Neural progenitor cell (in vitro differentiated cells): ENCODE measurements at regions not wholly inside any gene's neighbourhood (a gene's known extent, or its start where the extent isn't known, plus 50 kb on each side); places are given as distances from the start of the nearest gene placed in this dataset.

Experiments
- DNase-seq: peaks from one replicate; pipeline ENCODE4 v3.0.0-alpha.2; 2016; ENCODE audit warnings: low spot score
- H2AFZ ChIP-seq: fragments of 200-600 bp; sonication (generic); replicated peaks from 2 replicates; pipeline ENCODE4 v1.6.1; 2016; ENCODE audit warnings: antibody characterized with exemption
- H3F3A ChIP-seq: fragments of 200-600 bp; sonication (generic); 2 replicates; pipeline ENCODE4 v1.6.1; 2016; ENCODE audit warnings: antibody characterized with exemption, low read depth
- H3K27ac ChIP-seq: fragments of 200-600 bp; sonication (generic); 2 replicates; pipeline ENCODE4 v1.5.1; 2016; ENCODE audit warnings: mild to moderate bottlenecking
- H3K27me3 ChIP-seq: fragments of 200-600 bp; sonication (generic); 2 replicates; pipeline ENCODE4 v1.6.1; 2016; ENCODE audit warnings: mild to moderate bottlenecking, moderate library complexity
- H3K36me3 ChIP-seq: fragments of 200-600 bp; sonication (generic); 2 replicates; pipeline ENCODE4 v1.5.1; 2016
- H3K4me1 ChIP-seq: fragments of 200-600 bp; sonication (generic); 2 replicates; pipeline ENCODE4 v1.6.1; 2016; ENCODE audit warnings: mixed run types
- H3K4me2 ChIP-seq: fragments of 200-600 bp; sonication (generic); 2 replicates; pipeline ENCODE4 v1.6.1; 2016
- H3K4me3 ChIP-seq: fragments of 200-600 bp; sonication (generic); 2 replicates; pipeline ENCODE4 v1.5.1; 2016
- H3K79me2 ChIP-seq: fragments of 200-600 bp; sonication (generic); 2 replicates; pipeline ENCODE4 v1.6.1; 2016; ENCODE audit warnings: low read depth
- H3K9ac ChIP-seq: fragments of 200-600 bp; sonication (generic); 2 replicates; pipeline ENCODE4 v1.6.1; 2016
- H3K9me3 ChIP-seq: fragments of 200-600 bp; sonication (generic); 2 replicates; pipeline ENCODE4 v1.5.1; 2016; ENCODE audit warnings: low read depth
- H4K20me1 ChIP-seq: fragments of 200-600 bp; sonication (generic); 2 replicates; pipeline ENCODE4 v1.6.1; 2016; ENCODE audit warnings: low read depth
- H3K27ac Mint-ChIP-seq: 3 replicates; pipeline ENCODE4 v1.8.0; 2021; ENCODE audit warnings: mixed read lengths
- H3K27me3 Mint-ChIP-seq: 2 replicates; pipeline ENCODE4 v1.8.0; 2022; ENCODE audit warnings: low read depth, mild to moderate bottlenecking, inconsistent platforms, moderate library complexity, mixed read lengths; ENCODE audit not compliant: insufficient read depth
- H3K36me3 Mint-ChIP-seq: 3 replicates; pipeline ENCODE4 v1.8.0; 2021; ENCODE audit warnings: mixed read lengths
- H3K4me1 Mint-ChIP-seq: 3 replicates; pipeline ENCODE4 v1.8.0; 2021; ENCODE audit warnings: mixed read lengths
- H3K4me3 Mint-ChIP-seq: 3 replicates; pipeline ENCODE4 v1.8.0; 2021; ENCODE audit warnings: mild to moderate bottlenecking, moderate library complexity, mixed read lengths
- H3K9me3 Mint-ChIP-seq: 3 replicates; pipeline ENCODE4 v1.8.0; 2020; ENCODE audit warnings: mixed read lengths
- EZH2 ChIP-seq: fragments of 200-600 bp; sonication (generic); IDR thresholded peaks from 2 replicates; pipeline ENCODE4 v1.6.1; 2017; ENCODE audit warnings: antibody characterized with exemption, mild to moderate bottlenecking, moderate library complexity
- EZH2phosphoT487 ChIP-seq: fragments of 200-600 bp; sonication (generic); IDR thresholded peaks from 2 replicates; pipeline ENCODE4 v1.6.1; 2017; ENCODE audit warnings: antibody characterized with exemption
- TF ChIP-seq, protein P1 (sequence below): fragments of 200-600 bp; sonication (generic); IDR thresholded peaks from 2 replicates; pipeline ENCODE4 v1.5.1; 2017; ENCODE audit warnings: antibody characterized with exemption, mild to moderate bottlenecking

- H3K9ac ChIP-seq, result no peak overlapping the region
- no peaks in the 10 kb centered on the region for H3F3A ChIP-seq
- H3K27ac ChIP-seq, result no peak overlapping the region
- DNase-seq, result no peak
- Mint-ChIP-seq H3K9me3 (no peaks in the 10 kb centered on the region), H3K36me3 (no peaks in the 10 kb centered on the region), H3K27ac (no peak overlapping the region), H3K27me3 (peaks cover 10% of the 10 kb centered on the region), H3K4me1 (peaks cover 6% of the 10 kb centered on the region), H3K4me3 (no peak overlapping the region)
- H3K79me2 ChIP-seq, result no peaks in the 10 kb centered on the region
- no peak overlapping the region for H2AFZ ChIP-seq
- H3K4me2 ChIP-seq, result no peak overlapping the region
- H3K36me3 ChIP-seq, result no peaks in the 10 kb centered on the region
- H3K4me1 ChIP-seq, result peaks cover 3% of the 10 kb centered on the region
- TF ChIP-seq EZH2, result no peak
- TF ChIP-seq, protein P1, sequence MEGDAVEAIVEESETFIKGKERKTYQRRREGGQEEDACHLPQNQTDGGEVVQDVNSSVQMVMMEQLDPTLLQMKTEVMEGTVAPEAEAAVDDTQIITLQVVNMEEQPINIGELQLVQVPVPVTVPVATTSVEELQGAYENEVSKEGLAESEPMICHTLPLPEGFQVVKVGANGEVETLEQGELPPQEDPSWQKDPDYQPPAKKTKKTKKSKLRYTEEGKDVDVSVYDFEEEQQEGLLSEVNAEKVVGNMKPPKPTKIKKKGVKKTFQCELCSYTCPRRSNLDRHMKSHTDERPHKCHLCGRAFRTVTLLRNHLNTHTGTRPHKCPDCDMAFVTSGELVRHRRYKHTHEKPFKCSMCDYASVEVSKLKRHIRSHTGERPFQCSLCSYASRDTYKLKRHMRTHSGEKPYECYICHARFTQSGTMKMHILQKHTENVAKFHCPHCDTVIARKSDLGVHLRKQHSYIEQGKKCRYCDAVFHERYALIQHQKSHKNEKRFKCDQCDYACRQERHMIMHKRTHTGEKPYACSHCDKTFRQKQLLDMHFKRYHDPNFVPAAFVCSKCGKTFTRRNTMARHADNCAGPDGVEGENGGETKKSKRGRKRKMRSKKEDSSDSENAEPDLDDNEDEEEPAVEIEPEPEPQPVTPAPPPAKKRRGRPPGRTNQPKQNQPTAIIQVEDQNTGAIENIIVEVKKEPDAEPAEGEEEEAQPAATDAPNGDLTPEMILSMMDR, result no peak
- no peak for TF ChIP-seq EZH2phosphoT487
- no peaks in the 10 kb centered on the region for H3K9me3 ChIP-seq
- H3K4me3 ChIP-seq, result no peak overlapping the region
- no peaks in the 10 kb centered on the region for H4K20me1 ChIP-seq
- H3K27me3 ChIP-seq, result peaks cover 13% of the 10 kb centered on the region
Measured at GRCh38 chr17:37840576-37840975, 83.6 kb upstream of the TBC1D3K start.

- Mint-ChIP-seq H3K36me3 (no peaks in the 10 kb centered on the region), H3K27me3 (peaks cover 10% of the 10 kb centered on the region), H3K9me3 (no peaks in the 10 kb centered on the region), H3K27ac (no peak overlapping the region), H3K4me1 (peaks cover 8% of the 10 kb centered on the region), H3K4me3 (no peak overlapping the region)
- H3K4me3 ChIP-seq, result no peak overlapping the region
- H3F3A ChIP-seq, result no peaks in the 10 kb centered on the region
- H3K4me1 ChIP-seq, result peaks cover 5% of the 10 kb centered on the region
- H3K9me3 ChIP-seq, result no peaks in the 10 kb centered on the region
- no peaks in the 10 kb centered on the region for H3K36me3 ChIP-seq
- H2AFZ ChIP-seq, result no peak overlapping the region
- TF ChIP-seq EZH2 (no peak), EZH2phosphoT487 (no peak)
- TF ChIP-seq, protein P1, result no peak
- H3K4me2 ChIP-seq, result no peak overlapping the region
- no peak overlapping the region for H3K27ac ChIP-seq
- no peaks in the 10 kb centered on the region for H3K79me2 ChIP-seq
- DNase-seq, result no peak
- no peak overlapping the region for H3K9ac ChIP-seq
- H3K27me3 ChIP-seq, result peaks cover 11% of the 10 kb centered on the region
- no peaks in the 10 kb centered on the region for H4K20me1 ChIP-seq
Measured at GRCh38 chr17:37839196-37839978, 84.8 kb upstream of the TBC1D3K start.

GRCh38 chr17:37838276-37838675 lies 85.9 kb upstream of the TBC1D3K start:
- H3K36me3 Mint-ChIP-seq, result no peaks in the 10 kb centered on the region
- Histone ChIP-seq H3K36me3 (no peaks in the 10 kb centered on the region), H2AFZ (no peak overlapping the region), H3K9ac (no peak overlapping the region), H3K79me2 (no peaks in the 10 kb centered on the region), H3K9me3 (no peaks in the 10 kb centered on the region), H3F3A (no peaks in the 10 kb centered on the region), H3K27ac (no peak overlapping the region), H3K4me2 (no peak overlapping the region), H3K27me3 (peaks cover 6% of the 10 kb centered on the region), H3K4me1 (peaks cover 5% of the 10 kb centered on the region), H4K20me1 (no peaks in the 10 kb centered on the region), H3K4me3 (no peak overlapping the region)
- peaks cover 10% of the 10 kb centered on the region for H3K27me3 Mint-ChIP-seq
- peaks cover 16% of the 10 kb centered on the region for H3K4me1 Mint-ChIP-seq
- no peak for DNase-seq
- no peak overlapping the region for H3K27ac Mint-ChIP-seq
- H3K9me3 Mint-ChIP-seq, result no peaks in the 10 kb centered on the region
- H3K4me3 Mint-ChIP-seq, result no peak overlapping the region
- TF ChIP-seq EZH2, result no peak
- TF ChIP-seq, protein P1, result no peak
- TF ChIP-seq EZH2phosphoT487, result no peak
